GM12878 (cell line): ENCODE measurements at regions not wholly inside any gene's neighbourhood (a gene's known extent, or its start where the extent isn't known, plus 50 kb on each side); places are given as distances from the start of the nearest gene placed in this dataset.

Experiments
- ATAC-seq: fragments of 200-7000 bp; cut with Tn5 transposase; 3 replicates; pipeline ENCODE4 v1.9.1; 2020; ENCODE audit warnings: mild to moderate bottlenecking, moderate library complexity
- BruUV-seq: library from RNA; stranded (reverse); fragments of 400-500 nt; replicated peaks from 2 replicates; lab custom pipeline; 2021; lab: Mats Ljungman, UMichigan
- CTCF ChIA-PET: fragments of 300-600 bp; sonication (Branson Sonifier 250); formaldehyde crosslinking; extraction: SDS; loops from one replicate; lab custom pipeline; 2021; ENCODE audit warnings: inconsistent platforms; lab: Yijun Ruan, JAX
- POLR2A ChIA-PET: fragments of 350-600 bp; formaldehyde crosslinking; extraction: SDS; loops from one replicate; lab custom pipeline; 2021; ENCODE audit warnings: inconsistent platforms; lab: Charles Lee
- RAD21 ChIA-PET: fragments of 300-600 bp; sonication (Branson Sonifier 250); formaldehyde crosslinking; loops from one replicate; lab custom pipeline; 2023; ENCODE audit warnings: antibody characterized with exemption; ENCODE audit not compliant: unreplicated experiment; lab: Charles Lee
- SMC1A ChIA-PET: fragments of 300-600 bp; sonication (Branson Sonifier 250); formaldehyde crosslinking; loops from one replicate; lab custom pipeline; 2023; ENCODE audit not compliant: unreplicated experiment, uncharacterized antibody; lab: Charles Lee
- DNase-seq: peaks from one replicate; pipeline ENCODE4 v3.0.0-alpha.2; 2011; ENCODE audit warnings: low read depth, low spot score
- FAIRE-seq: peaks from 3 replicates; lab custom pipeline; 2011; peaks lifted over from hg19 to GRCh38; lab: Jason Lieb, UNC
- H2AFZ ChIP-seq: 2 replicates; pipeline ENCODE4 v1.6.0; 2011; ENCODE audit warnings: low read depth, low read length, control low read depth; ENCODE audit not compliant: control insufficient read depth
- H3K27ac ChIP-seq: 2 replicates; pipeline ENCODE4 v1.5.1; 2011; ENCODE audit warnings: control low read depth; ENCODE audit not compliant: control insufficient read depth, insufficient read depth
- H3K27me3 ChIP-seq, 2 experiments: replicated peaks in 1 of 2; 2 replicates each; pipeline versions ENCODE4 v1.6.0 to v1.6.1; 2011; ENCODE audit warnings: low read length in 1 of 2; ENCODE audit not compliant: control insufficient read depth in 2 of 2, insufficient read depth in 2 of 2
- H3K36me3 ChIP-seq, 2 experiments: 2 replicates each; pipeline ENCODE4 v1.5.1; 2011; ENCODE audit warnings: low read length in 1 of 2; ENCODE audit not compliant: control insufficient read depth in 2 of 2, insufficient read depth in 2 of 2
- H3K4me1 ChIP-seq: 2 replicates; pipeline ENCODE4 v1.6.1; 2011; ENCODE audit warnings: mild to moderate bottlenecking, low read length, moderate library complexity, mixed read lengths; ENCODE audit not compliant: control insufficient read depth, insufficient read depth
- H3K4me2 ChIP-seq: 2 replicates; pipeline ENCODE4 v1.6.0; 2011; ENCODE audit warnings: control low read depth; ENCODE audit not compliant: control insufficient read depth, insufficient read depth
- H3K4me3 ChIP-seq: fragments of 200-600 bp; sonication (generic); 2 replicates; pipeline ENCODE4 v1.5.1; 2016
- H3K79me2 ChIP-seq: 2 replicates; pipeline ENCODE4 v1.6.0; 2011; ENCODE audit warnings: low read length; ENCODE audit not compliant: control insufficient read depth, insufficient read depth
- H3K9ac ChIP-seq: 2 replicates; pipeline ENCODE4 v1.8.0; 2011; ENCODE audit warnings: low read length, control low read depth, mixed read lengths; ENCODE audit not compliant: control insufficient read depth, insufficient read depth
- H3K9me3 ChIP-seq: replicated peaks from 3 replicates; pipeline ENCODE4 v1.5.1; 2011; ENCODE audit warnings: mild to moderate bottlenecking, low read length; ENCODE audit not compliant: control insufficient read depth, insufficient read depth
- H4K20me1 ChIP-seq: 2 replicates; pipeline ENCODE4 v1.6.0; 2011; ENCODE audit not compliant: control insufficient read depth, insufficient read depth
- ATF3 ChIP-seq: IDR thresholded peaks from 2 replicates; pipeline ENCODE4 v1.6.1; 2011; ENCODE audit warnings: low read depth, mild to moderate bottlenecking, low read length, moderate library complexity, borderline replicate concordance; ENCODE audit errors: extremely low read depth
- BCL11A ChIP-seq: IDR thresholded peaks from 2 replicates; pipeline ENCODE4 v1.6.1; 2011; ENCODE audit warnings: low read depth, low read length
- BHLHE40 ChIP-seq, 2 experiments: fragments of 450-650 bp in 1 of 2; IDR thresholded peaks; 2 replicates each; pipeline ENCODE4 v1.6.1; 2011 to 2017; ENCODE audit warnings: low read depth in 2 of 2, borderline replicate concordance in 1 of 2, improper control_type of control experiment in 1 of 2, low read length in 1 of 2, mild to moderate bottlenecking in 1 of 2
- CBFB ChIP-seq: IDR thresholded peaks from 2 replicates; pipeline ENCODE4 v1.6.1; 2016; ENCODE audit warnings: antibody characterized with exemption, low read depth
- EED ChIP-seq: sonication (generic); IDR thresholded peaks from 2 replicates; pipeline ENCODE4 v1.6.1; 2016; ENCODE audit warnings: antibody characterized with exemption, low read depth
- EP300 ChIP-seq, 2 experiments: fragments of 150-350 bp in 1 of 2; IDR thresholded peaks; 2 replicates each; pipeline ENCODE4 v1.6.1; 2011 to 2012; ENCODE audit warnings: low read depth in 2 of 2, low read length in 2 of 2, borderline replicate concordance in 1 of 2, improper control_type of control experiment in 1 of 2, inconsistent platforms in 1 of 2; ENCODE audit not compliant: control insufficient read depth in 1 of 2
- ETV6 ChIP-seq, 2 experiments: fragments of 450-650 bp in 1 of 2; IDR thresholded peaks in 1 of 2; conservative IDR thresholded peaks in 1 of 2; 2 replicates each; pipeline ENCODE4 v1.6.1; 2014; ENCODE audit warnings: antibody characterized with exemption in 1 of 2, borderline replicate concordance in 1 of 2, low read depth in 1 of 2, mild to moderate bottlenecking in 1 of 2, moderate library complexity in 1 of 2
- MLLT1 ChIP-seq: fragments of 450-650 bp; IDR thresholded peaks from 2 replicates; pipeline ENCODE4 v1.6.1; 2016; ENCODE audit warnings: mild to moderate bottlenecking
- MXI1 ChIP-seq: fragments of 150-350 bp; IDR thresholded peaks from 2 replicates; pipeline ENCODE4 v1.6.1; 2011; ENCODE audit warnings: low read depth, mild to moderate bottlenecking, inconsistent platforms, low read length, improper control_type of control experiment
- MYB ChIP-seq: fragments of 150-350 bp; IDR thresholded peaks from 2 replicates; pipeline ENCODE4 v1.6.1; 2014; ENCODE audit warnings: mild to moderate bottlenecking, low read depth, low read length, borderline replicate concordance
- MYC ChIP-seq: IDR thresholded peaks from 2 replicates; pipeline ENCODE4 v1.6.1; 2011; ENCODE audit warnings: mild to moderate bottlenecking, low read length, moderate library complexity, inconsistent platforms; ENCODE audit not compliant: insufficient read depth, insufficient replicate concordance, insufficient read length, severe bottlenecking
- NFYA ChIP-seq: IDR thresholded peaks from 2 replicates; pipeline ENCODE4 v1.6.1; 2011; ENCODE audit warnings: low read depth, mild to moderate bottlenecking, low read length, improper control_type of control experiment, borderline replicate concordance
- NR2F1 ChIP-seq: fragments of 450-650 bp; conservative IDR thresholded peaks from 2 replicates; pipeline ENCODE4 v1.6.1; 2017; ENCODE audit warnings: mild to moderate bottlenecking
- PML ChIP-seq: IDR thresholded peaks from 2 replicates; pipeline ENCODE4 v1.6.1; 2012; ENCODE audit warnings: low read length, inconsistent platforms
- RUNX3 ChIP-seq: IDR thresholded peaks from 2 replicates; pipeline ENCODE4 v1.6.1; 2012; ENCODE audit warnings: low read length, inconsistent platforms
- STAT3 ChIP-seq: IDR thresholded peaks from 2 replicates; pipeline ENCODE4 v1.6.1; 2011; ENCODE audit warnings: low read depth, low read length, improper control_type of control experiment
- ZBED1 ChIP-seq: IDR thresholded peaks from 2 replicates; pipeline ENCODE4 v1.6.1; 2016; ENCODE audit warnings: borderline replicate concordance
- ZNF622 ChIP-seq: fragments of 450-650 bp; IDR thresholded peaks from 2 replicates; pipeline ENCODE4 v1.6.1; 2017; ENCODE audit warnings: mild to moderate bottlenecking, inconsistent platforms
- WGBS: methylation state at CpG from one replicate; pipeline ENCODE4 v1.1.6; 2016; ENCODE audit warnings: low lambda C conversion rate; ENCODE audit not compliant: insufficient replicate concordance, insufficient coverage; ENCODE audit errors: missing lambda C conversion rate; 5-methylcytosine and 5-hydroxymethylcytosine counted together
- in situ Hi-C: fragments of 300-500 bp; cut with MboI; formaldehyde crosslinking; loops from 9 replicates; pipeline ENCODE4 v1.14.3; 2018; ENCODE audit warnings: mixed read lengths
- intact Hi-C: fragments of 100-400 bp; cut with micrococcal nuclease; formaldehyde crosslinking; loops from one replicate; pipeline ENCODE4 v1.14.2; 2022; ENCODE audit not compliant: unreplicated experiment
- TF ChIP-seq, protein P1 (sequence below): fragments of 450-650 bp; formaldehyde crosslinking; IDR thresholded peaks from 2 replicates; pipeline ENCODE4 v1.4.0; 2020; ENCODE audit warnings: mild to moderate bottlenecking, moderate library complexity

DNA sequence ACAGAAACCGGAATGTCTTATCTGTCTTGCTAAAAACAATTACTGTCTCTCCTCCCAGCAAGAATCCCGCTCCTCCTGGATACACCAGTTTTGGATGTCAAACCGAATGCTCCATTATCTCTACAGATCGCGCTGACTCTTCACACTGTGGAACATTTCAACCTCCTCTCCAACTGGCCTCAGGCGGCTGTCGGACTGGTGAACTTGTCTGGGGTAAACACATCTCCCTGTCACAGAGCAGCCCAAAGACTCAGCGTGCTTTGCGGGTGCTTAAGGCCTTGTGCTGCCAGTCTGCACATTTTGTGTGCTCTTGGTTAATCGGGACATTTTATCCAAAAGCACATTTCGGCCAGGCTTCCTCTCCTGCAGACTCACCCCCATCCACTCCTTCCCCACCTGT lies 173.1 kb downstream of the ICOS start (continued):
- no peak for TF ChIP-seq MYB
- no peak for TF ChIP-seq MYC
- no peak for TF ChIP-seq CBFB
- no peak for TF ChIP-seq NFYA
- TF ChIP-seq, all 136 proteins: peak for 0

DNA sequence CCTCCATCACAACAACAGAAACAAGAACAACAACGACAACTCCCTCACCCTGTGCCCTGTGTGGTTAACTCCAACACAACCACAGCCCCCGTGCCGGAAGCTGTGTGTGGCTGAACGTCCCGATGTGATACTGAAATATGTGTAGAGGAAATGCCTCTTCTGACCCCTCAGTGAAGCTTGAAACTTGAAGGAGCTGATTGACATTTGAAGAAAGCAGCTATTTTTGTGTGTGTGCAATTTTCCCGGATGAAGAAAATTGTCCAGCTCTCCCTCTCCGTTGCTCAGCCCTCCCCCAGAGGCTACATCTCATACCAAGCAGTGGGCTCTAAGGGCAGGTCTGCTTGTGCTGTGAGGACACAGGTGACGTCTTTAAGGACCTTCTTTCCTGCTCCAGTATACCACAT lies 173.8 kb downstream of the ICOS start:
- Histone ChIP-seq H3K27me3 (peaks cover 1 to 8% of the 10 kb centered on the region in 2 experiments; a peak in 3 of 4 replicates), H3K4me3 (no peak overlapping the region), H3K9me3 (no peaks in the 10 kb centered on the region), H3K4me1 (peaks cover 19% of the 10 kb centered on the region), H3K9ac (no peak overlapping the region), H3K27ac (no peak overlapping the region), H3K36me3 (no peaks in the 10 kb centered on the region), H3K4me2 (peak overlapping the region; percentile 38), H4K20me1 (no peaks in the 10 kb centered on the region), H3K79me2 (no peaks in the 10 kb centered on the region), H2AFZ (no peak overlapping the region)
- BruUV-seq = no TSS peak
- in situ Hi-C loops = no loop called here
- ATAC-seq = peak; percentile 87
- WGBS = under 1% methylated on average over 8 of the region's 8 CpGs
- no peak for FAIRE-seq
- SMC1A ChIA-PET = interaction anchor here (1.0 kb wide), 1 partner anchor 17 kb away, joined by 3 read pairs; no protein-coding TSS in a partner anchor
- intact Hi-C loops = no loop called here
- POLR2A ChIA-PET = no interaction called here
- RAD21 ChIA-PET = no interaction called here
- CTCF ChIA-PET = interaction anchor here (0.9 kb wide), 1 partner anchor 12 kb away, joined by 3 read pairs; no protein-coding TSS in a partner anchor
- DNase-seq = no peak
- TF ChIP-seq ZBED1 (no peak), ZNF622 (no peak), EP300 (IDR thresholded peaks at IDR 0.05; ENCODE audit: borderline replicate concordance in 1 of 2, control insufficient read depth in 1 of 2, low read depth in 2 of 2, low read length in 2 of 2) (peak in 1 of 2 experiments; percentile 23; a peak in 1 of 4 replicates), ATF3 (no peak), ETV6 (conservative IDR thresholded peaks at IDR 0.05 in 1 of 2, IDR thresholded peaks at IDR 0.05 in 1 of 2; ENCODE audit: borderline replicate concordance in 1 of 2, low read depth in 1 of 2) (peak in 1 of 2 experiments; percentile 27; a peak in 1 of 4 replicates), NR2F1 (peak; percentile 66), EED (no peak), MXI1 (no peak), STAT3 (no peak), MLLT1 (no peak), PML (no peak), BCL11A (no peak), BHLHE40 (IDR thresholded peaks at IDR 0.05; ENCODE audit: borderline replicate concordance in 1 of 2, low read depth in 2 of 2, low read length in 1 of 2) (peak; percentile 34 to 37; a peak in 2 of 4 replicates), RUNX3 (peak; percentile 76)
- TF ChIP-seq, protein P1, sequence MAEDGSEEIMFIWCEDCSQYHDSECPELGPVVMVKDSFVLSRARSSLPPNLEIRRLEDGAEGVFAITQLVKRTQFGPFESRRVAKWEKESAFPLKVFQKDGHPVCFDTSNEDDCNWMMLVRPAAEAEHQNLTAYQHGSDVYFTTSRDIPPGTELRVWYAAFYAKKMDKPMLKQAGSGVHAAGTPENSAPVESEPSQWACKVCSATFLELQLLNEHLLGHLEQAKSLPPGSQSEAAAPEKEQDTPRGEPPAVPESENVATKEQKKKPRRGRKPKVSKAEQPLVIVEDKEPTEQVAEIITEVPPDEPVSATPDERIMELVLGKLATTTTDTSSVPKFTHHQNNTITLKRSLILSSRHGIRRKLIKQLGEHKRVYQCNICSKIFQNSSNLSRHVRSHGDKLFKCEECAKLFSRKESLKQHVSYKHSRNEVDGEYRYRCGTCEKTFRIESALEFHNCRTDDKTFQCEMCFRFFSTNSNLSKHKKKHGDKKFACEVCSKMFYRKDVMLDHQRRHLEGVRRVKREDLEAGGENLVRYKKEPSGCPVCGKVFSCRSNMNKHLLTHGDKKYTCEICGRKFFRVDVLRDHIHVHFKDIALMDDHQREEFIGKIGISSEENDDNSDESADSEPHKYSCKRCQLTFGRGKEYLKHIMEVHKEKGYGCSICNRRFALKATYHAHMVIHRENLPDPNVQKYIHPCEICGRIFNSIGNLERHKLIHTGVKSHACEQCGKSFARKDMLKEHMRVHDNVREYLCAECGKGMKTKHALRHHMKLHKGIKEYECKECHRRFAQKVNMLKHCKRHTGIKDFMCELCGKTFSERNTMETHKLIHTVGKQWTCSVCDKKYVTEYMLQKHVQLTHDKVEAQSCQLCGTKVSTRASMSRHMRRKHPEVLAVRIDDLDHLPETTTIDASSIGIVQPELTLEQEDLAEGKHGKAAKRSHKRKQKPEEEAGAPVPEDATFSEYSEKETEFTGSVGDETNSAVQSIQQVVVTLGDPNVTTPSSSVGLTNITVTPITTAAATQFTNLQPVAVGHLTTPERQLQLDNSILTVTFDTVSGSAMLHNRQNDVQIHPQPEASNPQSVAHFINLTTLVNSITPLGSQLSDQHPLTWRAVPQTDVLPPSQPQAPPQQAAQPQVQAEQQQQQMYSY (CRISPR knock-in tag) = no peak
